ENCODE measurements at regions not wholly inside any gene's neighbourhood (a gene's known extent, or its start where the extent isn't known, plus 50 kb on each side); places are given as distances from the start of the nearest gene placed in this dataset.

GRCh38 chr7:12987238-12987637, 299.8 kb downstream of the ARL4A start:
- TF ChIP-seq CTCF (IDR thresholded peaks at IDR 0.05; ENCODE audit: low read length, missing control alignments) = no peak
- DNase-seq (ENCODE audit: low read depth) = no peak
- H3K4me3 ChIP-seq (replicated peaks; ENCODE audit: low read depth, low read length) = no peak overlapping the region

GRCh38 chr7:12990440-12990839, 303.0 kb downstream of the ARL4A start:
- no peak overlapping the region for H3K4me3 ChIP-seq (replicated peaks; ENCODE audit: low read depth, low read length)
- no peak for TF ChIP-seq CTCF (IDR thresholded peaks at IDR 0.05; ENCODE audit: low read length, missing control alignments)
- no peak for DNase-seq (ENCODE audit: low read depth)

- no peak for TF ChIP-seq CTCF (IDR thresholded peaks at IDR 0.05; ENCODE audit: low read length, missing control alignments)
These were observed 305.6 kb downstream of the ARL4A start for GRCh38 chr7:12993025-12993424.

GRCh38 chr7:12995912-12996469, 308.6 kb downstream of the ARL4A start:
- DNase-seq (ENCODE audit: low read depth) = no peak
- TF ChIP-seq CTCF (IDR thresholded peaks at IDR 0.05; ENCODE audit: low read length, missing control alignments) = no peak

More at GRCh38 chr7:12993025-12993424, 305.6 kb downstream of the ARL4A start:
- no peak overlapping the region for H3K4me3 ChIP-seq (replicated peaks; ENCODE audit: low read depth, low read length)
- no peak for DNase-seq (ENCODE audit: low read depth)

GRCh38 chr7:13007331-13007730, 319.9 kb downstream of the ARL4A start:
- no peak for TF ChIP-seq CTCF (IDR thresholded peaks at IDR 0.05; ENCODE audit: low read length, missing control alignments)
- no peak overlapping the region for H3K4me3 ChIP-seq (replicated peaks; ENCODE audit: low read depth, low read length)
- no peak for DNase-seq (ENCODE audit: low read depth)

More at GRCh38 chr7:12995912-12996469, 308.6 kb downstream of the ARL4A start:
- no peak overlapping the region for H3K4me3 ChIP-seq (replicated peaks; ENCODE audit: low read depth, low read length)

GRCh38 chr7:13009517-13009916, 322.1 kb downstream of the ARL4A start:
- DNase-seq (ENCODE audit: low read depth) = no peak
- TF ChIP-seq CTCF (IDR thresholded peaks at IDR 0.05; ENCODE audit: low read length, missing control alignments) = no peak
- no peak overlapping the region for H3K4me3 ChIP-seq (replicated peaks; ENCODE audit: low read depth, low read length)

GRCh38 chr7:13014011-13014410, 326.6 kb downstream of the ARL4A start:
- TF ChIP-seq CTCF (IDR thresholded peaks at IDR 0.05; ENCODE audit: low read length, missing control alignments) = no peak
- DNase-seq (ENCODE audit: low read depth) = no peak
- H3K4me3 ChIP-seq (replicated peaks; ENCODE audit: low read depth, low read length) = no peak overlapping the region
